NB4 (cell line): ENCODE measurements at regions not wholly inside any gene's neighbourhood (a gene's known extent, or its start where the extent isn't known, plus 50 kb on each side); places are given as distances from the start of the nearest gene placed in this dataset.

Experiments
- MYC ChIP-seq: IDR thresholded peaks from 2 replicates; pipeline ENCODE4 v1.6.1; 2011; ENCODE audit warnings: low read depth, low read length
- POLR2A ChIP-seq: IDR thresholded peaks from 2 replicates; pipeline ENCODE4 v1.6.1; 2011; ENCODE audit warnings: mild to moderate bottlenecking; ENCODE audit not compliant: insufficient read length; ENCODE audit errors: extremely low read depth
- TF ChIP-seq, protein P1 (sequence below): IDR thresholded peaks from one replicate; pipeline ENCODE4 v1.5.1; 2012; ENCODE audit warnings: low read depth, low read length
- TF ChIP-seq, protein P2 (sequence below): IDR thresholded peaks from 2 replicates; pipeline ENCODE4 v1.6.1; 2011; ENCODE audit warnings: low read depth, low read length

DNA sequence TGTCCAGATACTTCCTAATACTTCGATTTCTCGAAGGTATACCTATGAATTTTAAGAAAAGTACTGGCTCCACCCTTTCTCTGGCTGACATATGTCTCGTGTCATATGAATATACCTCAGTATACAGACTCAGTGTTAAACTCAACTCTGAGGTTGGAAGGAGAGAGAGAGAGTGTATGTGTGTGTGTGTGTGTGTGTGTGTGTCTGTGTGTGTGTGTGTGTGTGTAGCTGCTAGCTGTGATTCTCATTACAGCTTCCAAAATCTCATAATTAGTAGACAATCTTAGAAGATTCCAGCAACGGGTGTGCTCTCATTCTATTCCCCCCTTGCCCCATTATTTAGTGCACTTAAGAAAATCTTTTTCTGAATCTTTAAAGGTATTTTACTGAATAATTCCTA lies 380.3 kb upstream of the B3GALT2 start:
- TF ChIP-seq, protein P1, sequence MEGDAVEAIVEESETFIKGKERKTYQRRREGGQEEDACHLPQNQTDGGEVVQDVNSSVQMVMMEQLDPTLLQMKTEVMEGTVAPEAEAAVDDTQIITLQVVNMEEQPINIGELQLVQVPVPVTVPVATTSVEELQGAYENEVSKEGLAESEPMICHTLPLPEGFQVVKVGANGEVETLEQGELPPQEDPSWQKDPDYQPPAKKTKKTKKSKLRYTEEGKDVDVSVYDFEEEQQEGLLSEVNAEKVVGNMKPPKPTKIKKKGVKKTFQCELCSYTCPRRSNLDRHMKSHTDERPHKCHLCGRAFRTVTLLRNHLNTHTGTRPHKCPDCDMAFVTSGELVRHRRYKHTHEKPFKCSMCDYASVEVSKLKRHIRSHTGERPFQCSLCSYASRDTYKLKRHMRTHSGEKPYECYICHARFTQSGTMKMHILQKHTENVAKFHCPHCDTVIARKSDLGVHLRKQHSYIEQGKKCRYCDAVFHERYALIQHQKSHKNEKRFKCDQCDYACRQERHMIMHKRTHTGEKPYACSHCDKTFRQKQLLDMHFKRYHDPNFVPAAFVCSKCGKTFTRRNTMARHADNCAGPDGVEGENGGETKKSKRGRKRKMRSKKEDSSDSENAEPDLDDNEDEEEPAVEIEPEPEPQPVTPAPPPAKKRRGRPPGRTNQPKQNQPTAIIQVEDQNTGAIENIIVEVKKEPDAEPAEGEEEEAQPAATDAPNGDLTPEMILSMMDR = no peak
- TF ChIP-seq, protein P2, sequence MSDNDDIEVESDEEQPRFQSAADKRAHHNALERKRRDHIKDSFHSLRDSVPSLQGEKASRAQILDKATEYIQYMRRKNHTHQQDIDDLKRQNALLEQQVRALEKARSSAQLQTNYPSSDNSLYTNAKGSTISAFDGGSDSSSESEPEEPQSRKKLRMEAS = no peak
- TF ChIP-seq POLR2A = no peak
- TF ChIP-seq MYC = no peak
